K562 (cell line): ENCODE measurements at regions not wholly inside any gene's neighbourhood (a gene's known extent, or its start where the extent isn't known, plus 50 kb on each side); places are given as distances from the start of the nearest gene placed in this dataset.

Source experiments
- ATAC-seq: fragments of 200-7000 bp; cut with Tn5 transposase; 3 replicates; pipeline ENCODE4 v1.9.1; 2020; ENCODE audit warnings: moderate library complexity
- BruUV-seq: library from RNA; stranded (reverse); fragments of 400-500 nt; replicated peaks from 2 replicates; lab custom pipeline; 2021; lab: Mats Ljungman, UMichigan
- CTCF ChIA-PET: fragments of 300-600 bp; formaldehyde crosslinking; extraction: SDS; loops from one replicate; lab custom pipeline; 2021; ENCODE audit warnings: low intra/inter-chr PET ratio; lab: Yijun Ruan, JAX
- POLR2A ChIA-PET: fragments of 300-600, 350-650 bp; sonication (Branson Sonifier 250); formaldehyde crosslinking; extraction: SDS; loops from one replicate; lab custom pipeline; 2021; ENCODE audit warnings: antibody characterized with exemption, inconsistent platforms; lab: Yijun Ruan, JAX
- DNase-seq, 4 experiments: peaks; one replicate each; pipeline versions ENCODE4 v3.0.0 to v3.0.0-alpha.2; 2011 to 2018; ENCODE audit warnings: low spot score in 3 of 4, mixed read lengths in 3 of 4; ENCODE audit errors: extremely low read depth in 1 of 4
- FAIRE-seq: peaks from 2 replicates; lab custom pipeline; 2011; peaks lifted over from hg19 to GRCh38; lab: Jason Lieb, UNC
- H2AFZ ChIP-seq: 2 replicates; pipeline ENCODE4 v1.6.0; 2011; ENCODE audit warnings: low read depth, low read length, control low read depth, inconsistent platforms
- H3K27ac ChIP-seq: fragments of 200-600 bp; 3 replicates; pipeline ENCODE4 v1.8.0; 2011; ENCODE audit warnings: low read depth, mild to moderate bottlenecking, control low read depth, inconsistent platforms, low read length, moderate library complexity, mixed read lengths; ENCODE audit errors: extremely low read depth
- H3K27me3 ChIP-seq, 2 experiments: fragments of 300-600 bp in 1 of 2; 2 replicates in 1 of 2; 3 replicates in 1 of 2; pipeline versions ENCODE4 v1.6.0 to v1.8.0; 2011; ENCODE audit warnings: inconsistent platforms in 2 of 2, low read length in 2 of 2, mild to moderate bottlenecking in 1 of 2, mixed read lengths in 1 of 2, moderate library complexity in 1 of 2; ENCODE audit not compliant: control insufficient read depth in 2 of 2, insufficient read depth in 2 of 2
- H3K36me3 ChIP-seq: fragments of 300-600 bp; 3 replicates; pipeline ENCODE4 v1.8.0; 2011; ENCODE audit warnings: mild to moderate bottlenecking, low read length, inconsistent platforms; ENCODE audit not compliant: control insufficient read depth, insufficient read depth
- H3K4me1 ChIP-seq, 2 experiments: fragments of 200-600 bp in 1 of 2; replicated peaks in 1 of 2; 2 replicates in 1 of 2; 3 replicates in 1 of 2; pipeline versions ENCODE4 v1.5.1 to v1.8.0; 2011; ENCODE audit warnings: inconsistent platforms in 2 of 2, low read length in 2 of 2, mild to moderate bottlenecking in 1 of 2, mixed read lengths in 1 of 2, moderate library complexity in 1 of 2; ENCODE audit not compliant: control insufficient read depth in 2 of 2, insufficient read depth in 2 of 2
- H3K4me2 ChIP-seq: 2 replicates; pipeline ENCODE4 v1.6.1; 2011; ENCODE audit warnings: low read length, control low read depth, inconsistent platforms, mixed read lengths; ENCODE audit not compliant: insufficient read depth
- H3K4me3 ChIP-seq: fragments of 200-600 bp; sonication (generic), shearing (Covaris generic); 2 replicates; pipeline ENCODE4 v1.5.1; 2016; ENCODE audit warnings: control low read depth, inconsistent platforms
- H3K79me2 ChIP-seq: fragments of 200-600 bp; 3 replicates; pipeline ENCODE4 v1.8.0; 2011; ENCODE audit warnings: low read length, inconsistent platforms; ENCODE audit not compliant: control insufficient read depth, insufficient read depth
- H3K9ac ChIP-seq, 2 experiments: 2 replicates each; pipeline versions ENCODE4 v1.6.0 to v1.6.1; 2011; ENCODE audit warnings: low read depth in 2 of 2, low read length in 2 of 2, control low read depth in 1 of 2, inconsistent platforms in 1 of 2, mild to moderate bottlenecking in 1 of 2, mixed read lengths in 1 of 2; ENCODE audit not compliant: insufficient read depth in 1 of 2
- H3K9me1 ChIP-seq: one replicate; pipeline ENCODE4 v1.6.0; 2011; ENCODE audit warnings: inconsistent platforms, mild to moderate bottlenecking, low read length, moderate library complexity; ENCODE audit not compliant: control insufficient read depth, insufficient read depth
- H3K9me3 ChIP-seq: replicated peaks from 2 replicates; pipeline ENCODE4 v1.5.1; 2011; ENCODE audit warnings: low read depth, low read length, inconsistent platforms; ENCODE audit not compliant: control insufficient read depth, insufficient read depth
- H4K20me1 ChIP-seq: replicated peaks from 2 replicates; pipeline ENCODE4 v1.6.1; 2011; ENCODE audit warnings: low read length, inconsistent platforms, mixed read lengths; ENCODE audit not compliant: control insufficient read depth, insufficient read depth
- EZH2 ChIP-seq: IDR thresholded peaks from 2 replicates; pipeline ENCODE4 v1.6.1; 2012; ENCODE audit warnings: low read depth, mild to moderate bottlenecking, inconsistent platforms, low read length, borderline replicate concordance
- RBFOX2 ChIP-seq: fragments of 200-400 bp; formaldehyde crosslinking; IDR thresholded peaks from 2 replicates; pipeline ENCODE4 v1.6.1; 2017; ENCODE audit warnings: low read depth, mild to moderate bottlenecking, low read length, moderate library complexity
- TSC22D4 ChIP-seq: fragments of 450-650 bp; IDR thresholded peaks from 2 replicates; pipeline ENCODE4 v1.6.1; 2016; ENCODE audit warnings: missing genetic modification characterization, missing biosample characterization, control low read depth
- ZKSCAN3 ChIP-seq: fragments of 250-450 bp; sonication (Bioruptor Pico); IDR thresholded peaks from 2 replicates; pipeline ENCODE4 v1.4.0; 2020
- ZNF165 ChIP-seq: fragments of 250-450 bp; sonication (Bioruptor Pico); IDR thresholded peaks from 2 replicates; pipeline ENCODE4 v1.4.0; 2020; ENCODE audit warnings: borderline replicate concordance
- ZNF3 ChIP-seq: fragments of 250-450 bp; sonication (Bioruptor Pico); IDR thresholded peaks from 2 replicates; pipeline ENCODE4 v1.5.0; 2021; ENCODE audit warnings: mild to moderate bottlenecking, moderate library complexity
- ZNF584 ChIP-seq: fragments of 200-800 bp; sonication (Bioruptor generic); IDR thresholded peaks from 2 replicates; pipeline ENCODE4 v1.6.1; 2016; ENCODE audit warnings: low read depth, mild to moderate bottlenecking, missing genetic modification characterization, missing compliant biosample characterization
- in situ Hi-C: fragments of 300-500 bp; cut with MboI; formaldehyde crosslinking; loops from 4 replicates; pipeline ENCODE4 v1.15.0; 2018; ENCODE audit warnings: inconsistent platforms, mixed read lengths
- intact Hi-C: fragments of 100-400 bp; cut with micrococcal nuclease; formaldehyde crosslinking; loops from 2 replicates; pipeline ENCODE4 v1.14.2; 2022
- TF ChIP-seq, protein P1 (sequence below): fragments of 250-450 bp; sonication (Bioruptor Pico); IDR thresholded peaks from 2 replicates; pipeline ENCODE4 v1.8.0; 2021; ENCODE audit warnings: moderate library complexity, mild to moderate bottlenecking, inconsistent platforms
- TF ChIP-seq, protein P2 (sequence below): sonication (generic); formaldehyde crosslinking; IDR thresholded peaks from 2 replicates; pipeline ENCODE4 v1.8.1; 2023; ENCODE audit warnings: mild to moderate bottlenecking, missing genetic modification reagents
- TF ChIP-seq, protein P3 (sequence below): fragments of 450-650 bp; IDR thresholded peaks from 2 replicates; pipeline ENCODE4 v1.6.1; 2018; ENCODE audit warnings: mild to moderate bottlenecking, low read depth; ENCODE audit not compliant: partially characterized antibody
- TF ChIP-seq, protein P4 (sequence below), 2 experiments: fragments of 450-650 bp; conservative IDR thresholded peaks; 2 replicates each; pipeline ENCODE4 v1.6.1; 2017; ENCODE audit warnings: mild to moderate bottlenecking in 2 of 2, moderate library complexity in 2 of 2
- TF ChIP-seq, protein P5 (sequence below): fragments of 200-400 bp; formaldehyde crosslinking; IDR thresholded peaks from 2 replicates; pipeline ENCODE4 v1.6.1; 2017; ENCODE audit warnings: mild to moderate bottlenecking, low read depth, low read length, moderate library complexity

DNA sequence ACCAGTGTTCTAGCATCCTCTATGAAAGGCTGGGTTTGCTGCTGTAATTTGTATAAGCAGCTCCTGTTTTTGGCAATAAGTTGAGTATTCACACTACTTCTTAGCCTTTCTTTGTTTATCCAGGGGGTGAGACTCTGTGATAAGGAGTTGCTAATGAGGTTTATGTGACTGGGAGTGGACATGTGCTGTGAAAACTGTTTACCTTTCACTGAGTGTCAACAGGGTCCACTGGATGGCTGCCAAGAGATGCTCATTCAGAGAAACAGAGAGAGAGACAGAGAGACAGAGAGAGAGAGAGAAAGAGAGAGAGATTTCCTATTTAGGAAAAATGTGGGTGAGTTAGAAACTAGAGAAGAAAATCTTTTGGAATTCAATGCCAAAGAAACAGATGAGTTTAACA, 233.9 kb downstream of the CHIC2 start:
- no peak for FAIRE-seq
- H3K9me3 ChIP-seq, result no peaks in the 10 kb centered on the region; the same call in 1 of the 2 replicates
- DNase-seq, result no peak
- H3K9me1 ChIP-seq, result no peaks in the 10 kb centered on the region
- H3K4me2 ChIP-seq, result no peak overlapping the region
- no peaks in the 10 kb centered on the region for H3K36me3 ChIP-seq
- no peaks in the 10 kb centered on the region for H3K79me2 ChIP-seq
- no peak for ATAC-seq
- no peaks in the 10 kb centered on the region for H4K20me1 ChIP-seq
- no peak overlapping the region for H3K4me3 ChIP-seq
- H3K27me3 ChIP-seq, result no peaks in the 10 kb centered on the region
- no peak overlapping the region for H3K9ac ChIP-seq
- H2AFZ ChIP-seq, result no peak overlapping the region
- in situ Hi-C loops, result no loop called here
- CTCF ChIA-PET, result no interaction called here
- no peak overlapping the region for H3K27ac ChIP-seq
- intact Hi-C loops, result no loop called here
- BruUV-seq, result no TSS peak
- POLR2A ChIA-PET, result no interaction called here
- no peaks in the 10 kb centered on the region for H3K4me1 ChIP-seq
- TF ChIP-seq EZH2 (no peak), TSC22D4 (tag) (no peak), RBFOX2 (no peak), ZNF584 (no peak), ZNF3 (CRISPR knock-in tag) (no peak), ZKSCAN3 (CRISPR knock-in tag) (no peak), ZNF165 (CRISPR knock-in tag) (no peak)
- TF ChIP-seq, protein P1, sequence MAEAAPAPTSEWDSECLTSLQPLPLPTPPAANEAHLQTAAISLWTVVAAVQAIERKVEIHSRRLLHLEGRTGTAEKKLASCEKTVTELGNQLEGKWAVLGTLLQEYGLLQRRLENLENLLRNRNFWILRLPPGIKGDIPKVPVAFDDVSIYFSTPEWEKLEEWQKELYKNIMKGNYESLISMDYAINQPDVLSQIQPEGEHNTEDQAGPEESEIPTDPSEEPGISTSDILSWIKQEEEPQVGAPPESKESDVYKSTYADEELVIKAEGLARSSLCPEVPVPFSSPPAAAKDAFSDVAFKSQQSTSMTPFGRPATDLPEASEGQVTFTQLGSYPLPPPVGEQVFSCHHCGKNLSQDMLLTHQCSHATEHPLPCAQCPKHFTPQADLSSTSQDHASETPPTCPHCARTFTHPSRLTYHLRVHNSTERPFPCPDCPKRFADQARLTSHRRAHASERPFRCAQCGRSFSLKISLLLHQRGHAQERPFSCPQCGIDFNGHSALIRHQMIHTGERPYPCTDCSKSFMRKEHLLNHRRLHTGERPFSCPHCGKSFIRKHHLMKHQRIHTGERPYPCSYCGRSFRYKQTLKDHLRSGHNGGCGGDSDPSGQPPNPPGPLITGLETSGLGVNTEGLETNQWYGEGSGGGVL (CRISPR knock-in tag), result no peak
- TF ChIP-seq, protein P2, sequence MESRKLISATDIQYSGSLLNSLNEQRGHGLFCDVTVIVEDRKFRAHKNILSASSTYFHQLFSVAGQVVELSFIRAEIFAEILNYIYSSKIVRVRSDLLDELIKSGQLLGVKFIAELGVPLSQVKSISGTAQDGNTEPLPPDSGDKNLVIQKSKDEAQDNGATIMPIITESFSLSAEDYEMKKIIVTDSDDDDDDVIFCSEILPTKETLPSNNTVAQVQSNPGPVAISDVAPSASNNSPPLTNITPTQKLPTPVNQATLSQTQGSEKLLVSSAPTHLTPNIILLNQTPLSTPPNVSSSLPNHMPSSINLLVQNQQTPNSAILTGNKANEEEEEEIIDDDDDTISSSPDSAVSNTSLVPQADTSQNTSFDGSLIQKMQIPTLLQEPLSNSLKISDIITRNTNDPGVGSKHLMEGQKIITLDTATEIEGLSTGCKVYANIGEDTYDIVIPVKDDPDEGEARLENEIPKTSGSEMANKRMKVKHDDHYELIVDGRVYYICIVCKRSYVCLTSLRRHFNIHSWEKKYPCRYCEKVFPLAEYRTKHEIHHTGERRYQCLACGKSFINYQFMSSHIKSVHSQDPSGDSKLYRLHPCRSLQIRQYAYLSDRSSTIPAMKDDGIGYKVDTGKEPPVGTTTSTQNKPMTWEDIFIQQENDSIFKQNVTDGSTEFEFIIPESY (CRISPR knock-in tag), result no peak
- TF ChIP-seq, protein P3, sequence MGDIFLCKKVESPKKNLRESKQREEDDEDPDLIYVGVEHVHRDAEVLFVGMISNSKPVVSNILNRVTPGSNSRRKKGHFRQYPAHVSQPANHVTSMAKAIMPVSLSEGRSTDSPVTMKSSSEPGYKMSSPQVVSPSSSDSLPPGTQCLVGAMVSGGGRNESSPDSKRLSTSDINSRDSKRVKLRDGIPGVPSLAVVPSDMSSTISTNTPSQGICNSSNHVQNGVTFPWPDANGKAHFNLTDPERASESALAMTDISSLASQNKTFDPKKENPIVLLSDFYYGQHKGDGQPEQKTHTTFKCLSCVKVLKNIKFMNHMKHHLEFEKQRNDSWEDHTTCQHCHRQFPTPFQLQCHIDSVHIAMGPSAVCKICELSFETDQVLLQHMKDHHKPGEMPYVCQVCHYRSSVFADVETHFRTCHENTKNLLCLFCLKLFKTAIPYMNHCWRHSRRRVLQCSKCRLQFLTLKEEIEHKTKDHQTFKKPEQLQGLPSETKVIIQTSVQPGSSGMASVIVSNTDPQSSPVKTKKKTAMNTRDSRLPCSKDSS, result no peak
- TF ChIP-seq, protein P4, sequence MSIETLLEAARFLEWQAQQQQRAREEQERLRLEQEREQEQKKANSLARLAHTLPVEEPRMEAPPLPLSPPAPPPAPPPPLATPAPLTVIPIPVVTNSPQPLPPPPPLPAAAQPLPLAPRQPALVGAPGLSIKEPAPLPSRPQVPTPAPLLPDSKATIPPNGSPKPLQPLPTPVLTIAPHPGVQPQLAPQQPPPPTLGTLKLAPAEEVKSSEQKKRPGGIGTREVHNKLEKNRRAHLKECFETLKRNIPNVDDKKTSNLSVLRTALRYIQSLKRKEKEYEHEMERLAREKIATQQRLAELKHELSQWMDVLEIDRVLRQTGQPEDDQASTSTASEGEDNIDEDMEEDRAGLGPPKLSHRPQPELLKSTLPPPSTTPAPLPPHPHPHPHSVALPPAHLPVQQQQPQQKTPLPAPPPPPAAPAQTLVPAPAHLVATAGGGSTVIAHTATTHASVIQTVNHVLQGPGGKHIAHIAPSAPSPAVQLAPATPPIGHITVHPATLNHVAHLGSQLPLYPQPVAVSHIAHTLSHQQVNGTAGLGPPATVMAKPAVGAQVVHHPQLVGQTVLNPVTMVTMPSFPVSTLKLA (conservative IDR thresholded peaks at IDR 0.05), result no peak
- TF ChIP-seq, protein P5, sequence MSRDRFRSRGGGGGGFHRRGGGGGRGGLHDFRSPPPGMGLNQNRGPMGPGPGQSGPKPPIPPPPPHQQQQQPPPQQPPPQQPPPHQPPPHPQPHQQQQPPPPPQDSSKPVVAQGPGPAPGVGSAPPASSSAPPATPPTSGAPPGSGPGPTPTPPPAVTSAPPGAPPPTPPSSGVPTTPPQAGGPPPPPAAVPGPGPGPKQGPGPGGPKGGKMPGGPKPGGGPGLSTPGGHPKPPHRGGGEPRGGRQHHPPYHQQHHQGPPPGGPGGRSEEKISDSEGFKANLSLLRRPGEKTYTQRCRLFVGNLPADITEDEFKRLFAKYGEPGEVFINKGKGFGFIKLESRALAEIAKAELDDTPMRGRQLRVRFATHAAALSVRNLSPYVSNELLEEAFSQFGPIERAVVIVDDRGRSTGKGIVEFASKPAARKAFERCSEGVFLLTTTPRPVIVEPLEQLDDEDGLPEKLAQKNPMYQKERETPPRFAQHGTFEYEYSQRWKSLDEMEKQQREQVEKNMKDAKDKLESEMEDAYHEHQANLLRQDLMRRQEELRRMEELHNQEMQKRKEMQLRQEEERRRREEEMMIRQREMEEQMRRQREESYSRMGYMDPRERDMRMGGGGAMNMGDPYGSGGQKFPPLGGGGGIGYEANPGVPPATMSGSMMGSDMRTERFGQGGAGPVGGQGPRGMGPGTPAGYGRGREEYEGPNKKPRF, result no peak
